ENCODE measurements at regions not wholly inside any gene's neighbourhood (a gene's known extent, or its start where the extent isn't known, plus 50 kb on each side); places are given as distances from the start of the nearest gene placed in this dataset.

DNA sequence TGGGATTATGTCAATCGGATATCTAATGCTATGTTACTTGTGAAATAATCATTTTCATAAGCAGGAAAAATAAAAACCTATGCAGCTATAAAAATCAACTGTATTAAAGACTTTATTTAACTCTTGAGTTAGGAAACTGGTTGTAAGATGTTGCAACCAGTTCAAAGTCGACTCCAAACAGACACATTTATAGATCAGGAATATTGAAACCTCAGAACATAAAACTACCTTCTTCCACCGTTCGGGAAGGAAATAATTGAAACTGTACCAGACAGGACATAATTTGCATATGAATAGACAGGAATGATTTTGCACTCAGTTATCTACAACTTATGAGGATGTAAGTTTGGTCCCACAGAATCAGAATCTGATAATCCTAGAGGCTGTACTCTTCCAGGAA, 181.8 kb upstream of the STS start:
- TF ChIP-seq, protein P1, sequence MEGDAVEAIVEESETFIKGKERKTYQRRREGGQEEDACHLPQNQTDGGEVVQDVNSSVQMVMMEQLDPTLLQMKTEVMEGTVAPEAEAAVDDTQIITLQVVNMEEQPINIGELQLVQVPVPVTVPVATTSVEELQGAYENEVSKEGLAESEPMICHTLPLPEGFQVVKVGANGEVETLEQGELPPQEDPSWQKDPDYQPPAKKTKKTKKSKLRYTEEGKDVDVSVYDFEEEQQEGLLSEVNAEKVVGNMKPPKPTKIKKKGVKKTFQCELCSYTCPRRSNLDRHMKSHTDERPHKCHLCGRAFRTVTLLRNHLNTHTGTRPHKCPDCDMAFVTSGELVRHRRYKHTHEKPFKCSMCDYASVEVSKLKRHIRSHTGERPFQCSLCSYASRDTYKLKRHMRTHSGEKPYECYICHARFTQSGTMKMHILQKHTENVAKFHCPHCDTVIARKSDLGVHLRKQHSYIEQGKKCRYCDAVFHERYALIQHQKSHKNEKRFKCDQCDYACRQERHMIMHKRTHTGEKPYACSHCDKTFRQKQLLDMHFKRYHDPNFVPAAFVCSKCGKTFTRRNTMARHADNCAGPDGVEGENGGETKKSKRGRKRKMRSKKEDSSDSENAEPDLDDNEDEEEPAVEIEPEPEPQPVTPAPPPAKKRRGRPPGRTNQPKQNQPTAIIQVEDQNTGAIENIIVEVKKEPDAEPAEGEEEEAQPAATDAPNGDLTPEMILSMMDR (conservative IDR thresholded peaks at IDR 0.05), result no peak
- no peak for TF ChIP-seq EZH2 (IDR thresholded peaks at IDR 0.05; ENCODE audit: low read depth)
